GM21723 (cell line): ENCODE measurements at regions not wholly inside any gene's neighbourhood (a gene's known extent, or its start where the extent isn't known, plus 50 kb on each side); places are given as distances from the start of the nearest gene placed in this dataset.

Experiments
- ATAC-seq: cut with Tn5 transposase; IDR thresholded peaks from one replicate; pipeline ENCODE4 v1.9.1; 2021; ENCODE audit warnings: mild to moderate bottlenecking, moderate library complexity; ENCODE audit not compliant: unreplicated experiment

DNA sequence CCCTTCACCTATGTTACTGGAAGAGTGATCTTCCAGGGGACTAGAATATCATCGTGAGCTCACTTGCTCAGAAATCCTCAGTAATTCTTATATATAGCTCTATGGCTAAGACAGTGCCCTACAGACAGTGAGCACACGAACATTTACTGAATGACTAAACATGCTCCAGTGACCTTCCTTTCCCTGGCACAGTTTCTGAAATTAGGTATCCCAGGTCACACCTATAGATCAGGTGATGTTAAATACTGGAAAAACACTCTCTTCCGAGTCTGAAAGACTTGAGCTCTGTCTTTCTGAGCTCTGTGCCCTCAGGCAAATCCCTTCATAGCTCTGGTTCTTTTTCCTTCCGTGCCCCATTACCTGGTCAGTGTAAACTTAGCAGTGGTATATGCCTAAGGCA, 239.4 kb upstream of the LRIG1 start:
- no peak for ATAC-seq

DNA sequence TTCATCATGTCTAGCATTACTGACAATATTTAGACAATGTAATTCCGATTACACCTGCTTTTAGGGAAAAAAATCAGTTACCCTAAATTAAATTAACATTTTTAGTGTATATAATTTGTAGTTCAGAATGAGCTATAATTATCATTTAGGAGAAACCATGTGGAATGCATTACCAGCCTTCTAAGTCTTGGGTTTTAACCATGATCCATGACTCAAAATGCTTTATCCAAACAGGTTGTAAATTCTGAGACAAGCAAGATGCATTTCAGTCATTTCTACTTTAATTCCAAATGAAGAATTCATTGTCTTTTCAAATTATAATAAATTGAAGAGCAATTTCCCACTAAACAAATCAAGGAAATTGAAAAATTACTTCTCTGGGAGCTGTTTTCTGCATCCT, 243.7 kb upstream of the LRIG1 start:
- no peak for ATAC-seq

DNA sequence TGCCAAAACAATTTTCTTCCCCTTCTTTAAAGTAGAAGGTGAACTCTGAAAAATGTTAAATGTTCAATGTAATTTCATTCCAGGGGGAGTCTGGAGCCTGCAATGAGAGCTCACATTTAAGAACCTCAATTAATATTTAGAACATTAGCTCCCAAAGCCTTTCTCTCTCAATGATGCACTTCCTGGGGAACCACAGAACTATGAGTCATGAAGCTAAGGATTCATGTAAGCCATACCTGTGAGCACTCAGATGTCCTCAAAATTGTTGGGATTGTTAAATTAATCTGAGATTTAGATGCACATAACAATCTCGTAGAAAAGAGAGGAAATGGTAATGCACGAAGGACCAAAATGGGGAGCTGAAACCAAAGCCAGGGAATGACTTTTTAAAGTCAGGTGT, 244.2 kb upstream of the LRIG1 start:
- no peak for ATAC-seq

DNA sequence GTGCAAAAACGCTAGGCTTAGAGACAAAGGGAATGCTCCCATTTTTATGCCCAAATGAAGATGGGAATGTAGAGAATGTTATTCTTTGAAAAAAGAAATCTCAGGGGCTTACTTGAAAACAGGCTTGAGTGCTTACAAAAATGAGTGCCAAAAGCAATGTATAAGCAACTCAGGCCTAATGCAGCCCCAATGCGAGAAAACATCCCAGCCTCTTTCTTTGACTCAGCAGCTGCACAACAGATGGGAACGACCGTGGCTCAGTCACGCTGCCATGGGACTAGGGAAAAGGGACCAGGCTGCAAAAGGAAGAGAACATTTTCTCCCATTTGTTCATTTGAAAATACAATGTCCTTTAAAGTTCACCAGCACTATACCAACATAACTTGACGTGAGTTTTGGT, 246.4 kb upstream of the LRIG1 start:
- ATAC-seq: no peak

DNA sequence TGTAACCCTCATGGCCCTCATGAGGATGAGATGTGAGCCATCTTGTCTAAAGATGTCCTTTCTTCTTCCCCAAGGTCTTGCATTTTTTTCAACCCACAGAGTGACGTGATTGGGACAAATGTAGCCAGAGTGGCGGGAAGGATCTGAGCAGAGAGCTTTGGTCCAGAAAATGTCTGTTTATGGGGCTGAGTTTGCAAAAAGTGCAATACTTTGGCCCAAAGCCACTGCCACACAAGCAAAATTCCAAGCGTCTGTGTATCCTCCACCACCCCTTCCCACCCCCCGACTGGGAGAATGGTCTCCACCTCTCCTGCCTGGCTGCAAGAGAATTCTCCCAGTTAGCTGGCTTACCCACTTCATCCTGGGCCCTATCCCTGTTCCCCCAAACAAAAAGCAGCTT, 246.9 kb upstream of the LRIG1 start:
- no peak for ATAC-seq

DNA sequence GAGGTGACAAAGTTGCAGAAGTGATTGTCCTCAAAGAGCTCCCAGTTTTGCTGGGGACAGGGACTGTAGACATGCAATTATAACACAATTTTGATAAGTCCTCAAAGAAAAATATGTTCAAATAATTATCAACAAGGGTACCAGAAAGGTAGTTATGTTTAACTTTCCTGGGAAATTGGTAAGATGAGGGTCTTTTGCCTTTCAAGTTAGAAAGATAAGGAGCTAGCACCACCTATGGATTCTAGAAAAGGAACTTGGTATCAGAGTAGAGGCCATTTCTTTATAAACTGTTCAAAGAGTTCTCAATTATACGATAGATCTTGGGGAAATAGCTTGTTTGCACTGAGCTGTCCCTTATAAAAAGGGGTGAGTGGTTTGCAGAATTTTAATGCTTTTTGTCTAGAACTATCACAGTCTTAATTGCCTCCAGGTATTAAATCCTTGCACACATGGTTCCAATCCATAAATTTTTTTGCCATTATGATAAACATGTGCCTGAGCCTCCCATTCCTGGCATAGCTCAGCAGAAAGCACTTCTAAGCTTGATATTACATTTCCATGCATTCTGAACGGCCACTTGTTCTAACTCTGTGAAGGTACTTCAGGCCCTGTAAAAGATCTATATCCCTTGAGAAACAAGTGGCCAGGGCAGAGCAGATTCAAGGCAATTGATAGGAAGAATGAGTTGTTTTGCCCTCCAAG, 247.5 kb upstream of the LRIG1 start:
- ATAC-seq: no peak

DNA sequence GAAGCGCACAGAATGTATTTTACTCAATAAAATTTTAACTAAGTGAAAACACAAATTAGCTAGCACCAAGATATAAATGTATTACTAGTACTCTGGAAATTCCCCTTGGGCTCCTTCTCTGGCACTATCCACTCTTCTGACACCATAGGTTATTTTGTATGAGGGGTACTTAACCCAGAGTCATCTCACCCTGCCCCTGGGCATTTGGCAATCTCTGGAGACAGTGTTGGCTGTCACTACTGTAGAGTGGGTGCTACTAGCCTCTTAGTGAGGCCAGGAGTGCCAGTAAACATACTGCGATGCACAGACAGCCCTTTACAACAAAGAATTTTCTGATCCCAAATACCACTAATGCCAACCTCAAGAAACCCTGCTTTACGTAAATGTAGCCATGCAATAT, 246.3 kb upstream of the KBTBD8 start:
- ATAC-seq: no peak

DNA sequence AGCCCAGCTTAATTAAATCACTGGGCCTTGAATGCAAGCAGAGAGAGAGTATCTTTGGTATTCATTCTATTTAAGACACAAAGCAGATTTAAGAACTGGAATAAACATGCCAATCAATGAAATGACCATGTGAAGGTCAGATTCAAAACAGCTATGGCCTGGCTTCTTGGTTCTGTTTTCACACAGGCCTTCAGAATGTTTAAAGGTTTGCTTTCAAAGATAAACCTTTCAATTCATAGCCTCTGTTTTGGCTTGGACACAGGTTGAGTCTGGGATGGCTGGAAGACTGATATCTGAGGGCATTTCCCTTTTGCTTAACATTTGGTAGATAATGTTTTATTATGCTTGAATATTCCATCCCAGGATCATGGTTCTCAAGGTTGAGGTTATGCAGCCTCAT, 244.4 kb upstream of the KBTBD8 start:
- no peak for ATAC-seq

DNA sequence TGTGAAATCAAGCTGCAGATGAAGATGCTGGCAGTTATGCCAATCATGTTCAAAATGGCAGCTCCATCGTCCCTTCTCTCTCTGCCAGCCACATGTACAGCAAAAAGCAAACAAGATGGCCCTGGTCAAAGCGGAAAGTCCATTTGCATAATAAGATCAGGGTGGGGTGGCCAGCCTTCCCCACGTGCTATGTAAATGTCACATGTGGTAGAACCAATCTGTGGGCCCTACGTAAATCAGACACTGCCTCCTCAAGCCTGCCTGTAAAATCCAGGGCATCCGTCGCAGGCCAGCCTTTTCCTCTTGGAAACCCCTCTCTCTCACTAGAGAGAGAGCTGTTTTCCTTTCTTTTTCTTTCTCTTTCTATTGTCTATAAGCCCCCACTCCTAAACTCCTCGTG, 243.5 kb upstream of the KBTBD8 start:
- no peak for ATAC-seq

DNA sequence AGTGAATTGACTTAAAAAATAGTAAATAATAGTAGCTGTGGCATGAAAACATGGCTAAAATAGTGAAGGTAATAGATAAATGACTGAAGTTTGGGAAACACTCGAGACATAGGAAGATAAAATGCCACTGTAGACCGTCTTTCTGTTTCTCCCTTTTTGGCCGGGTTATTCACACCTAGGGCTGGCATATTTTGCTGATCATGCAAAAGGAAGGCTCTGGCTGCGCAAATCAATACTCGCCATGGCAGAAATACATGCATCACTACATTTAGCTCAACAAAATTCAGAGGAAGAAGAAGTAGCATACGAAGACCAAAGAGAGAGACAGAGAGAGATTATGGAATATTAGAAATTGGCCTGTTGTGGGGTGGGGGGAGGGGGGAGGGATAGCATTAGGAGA, 242.2 kb upstream of the KBTBD8 start:
- no peak for ATAC-seq

DNA sequence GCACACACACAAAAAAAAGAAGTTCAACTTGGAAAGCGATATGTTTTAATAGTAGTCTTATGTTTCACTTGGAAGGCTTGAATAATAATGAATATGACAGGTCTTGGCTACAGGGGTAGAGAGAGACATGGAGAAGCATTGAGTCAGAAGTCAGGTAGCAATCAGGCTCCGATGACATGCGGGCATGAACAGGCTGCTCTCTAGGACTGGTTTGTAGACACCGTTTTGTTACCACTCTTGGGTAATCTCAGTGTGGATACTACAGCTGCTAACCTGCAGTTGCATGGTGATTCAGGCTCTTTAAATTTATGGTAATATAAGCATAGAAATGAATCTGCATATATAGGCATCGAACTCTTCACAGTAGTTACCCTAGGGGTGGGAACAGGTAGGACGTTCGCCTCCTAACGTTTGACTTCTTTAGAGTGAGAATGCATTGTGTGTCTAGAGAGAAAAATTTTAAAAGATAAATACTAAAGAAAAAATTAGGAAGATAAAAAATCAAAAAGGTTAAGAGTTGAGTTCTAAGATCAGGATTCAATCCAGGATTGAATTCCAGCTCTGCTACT, 241.6 kb upstream of the KBTBD8 start:
- no peak for ATAC-seq

DNA sequence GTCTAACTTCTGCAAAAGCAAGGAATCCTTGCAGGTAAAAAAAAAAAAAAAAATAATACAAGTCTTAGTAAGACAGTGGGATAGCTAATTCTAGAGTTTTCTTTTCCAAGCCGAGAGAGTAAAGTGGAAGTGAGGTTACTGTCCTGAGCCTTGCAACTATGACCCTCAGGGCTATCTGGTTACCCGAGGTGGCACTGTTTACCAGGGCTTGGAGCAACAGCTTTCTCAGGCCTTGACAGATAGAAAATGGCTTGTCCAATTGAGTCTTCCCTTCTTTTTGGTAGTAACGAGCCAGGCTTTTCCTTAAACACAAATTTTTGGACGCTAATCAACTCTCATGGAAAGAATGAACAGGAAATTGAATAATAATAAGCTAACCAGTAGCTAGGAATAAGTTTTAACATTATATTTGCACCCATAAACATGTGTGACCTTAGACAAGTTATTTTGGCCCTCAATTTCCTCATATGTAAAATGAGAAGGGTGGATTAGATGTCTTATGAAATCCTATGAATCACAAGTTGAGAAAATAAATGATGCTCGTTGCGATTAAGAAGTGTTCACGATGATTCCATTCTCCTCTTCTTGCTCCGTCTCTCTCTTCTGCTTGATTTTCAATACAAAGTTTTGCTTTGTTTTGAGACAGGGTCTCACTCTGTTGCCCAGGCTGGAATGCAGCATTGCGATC, 236.9 kb upstream of the KBTBD8 start:
- no peak for ATAC-seq

DNA sequence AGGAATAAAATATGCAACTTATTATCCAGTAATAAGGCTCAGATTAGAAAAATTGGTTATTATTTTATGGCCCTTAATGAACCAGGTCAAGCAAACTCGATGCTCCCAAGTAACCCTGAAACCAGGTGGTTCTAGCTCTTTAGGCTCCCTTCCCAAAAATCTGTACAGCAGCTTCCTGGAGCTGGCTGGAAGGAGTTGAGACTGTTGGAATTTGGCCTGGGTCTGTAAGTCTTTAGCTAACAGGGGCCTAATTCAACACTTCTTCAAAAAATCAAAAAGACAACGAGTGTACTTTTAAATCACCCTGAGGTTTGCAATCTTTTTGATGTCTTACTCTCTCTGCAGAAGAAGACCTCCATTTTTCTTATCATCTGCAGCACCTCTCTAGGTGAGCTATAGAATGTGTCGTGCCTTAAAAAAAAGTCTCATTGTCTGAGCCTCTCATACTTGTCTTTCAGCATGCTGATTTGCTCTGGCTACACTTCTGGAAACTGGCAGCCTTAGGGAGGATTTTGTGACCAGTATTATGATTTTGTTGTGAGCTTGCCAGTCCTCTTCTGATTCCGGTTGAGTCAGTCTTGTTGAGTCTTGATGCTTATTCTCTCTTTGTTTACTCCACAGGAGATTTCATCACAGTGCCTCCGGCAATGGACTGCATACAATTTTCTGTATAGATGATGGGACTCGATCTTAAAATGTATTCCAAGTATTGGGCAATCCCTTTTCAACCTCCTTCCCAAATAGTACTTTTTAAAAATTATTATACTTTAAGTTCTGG, 235.0 kb upstream of the KBTBD8 start:
- no peak for ATAC-seq

DNA sequence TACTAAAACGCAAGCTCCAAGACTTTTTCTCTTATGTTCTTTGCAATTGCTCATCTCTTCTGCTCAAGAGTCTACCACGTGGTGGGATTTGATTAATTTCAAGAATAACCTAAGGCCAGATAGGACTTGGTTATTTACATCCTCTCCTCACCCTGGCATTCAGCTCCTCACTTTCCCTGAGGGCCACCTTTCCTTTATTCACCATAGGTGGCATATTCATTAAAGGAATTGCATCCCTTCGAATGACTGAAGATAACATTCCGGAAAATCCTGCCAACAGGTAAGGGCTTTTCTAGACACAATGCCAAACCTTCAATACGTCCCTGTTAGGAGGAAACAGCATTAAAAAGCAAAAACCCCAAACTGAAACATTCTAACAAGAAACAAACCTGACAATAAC, 220.0 kb upstream of the KBTBD8 start:
- no peak for ATAC-seq

DNA sequence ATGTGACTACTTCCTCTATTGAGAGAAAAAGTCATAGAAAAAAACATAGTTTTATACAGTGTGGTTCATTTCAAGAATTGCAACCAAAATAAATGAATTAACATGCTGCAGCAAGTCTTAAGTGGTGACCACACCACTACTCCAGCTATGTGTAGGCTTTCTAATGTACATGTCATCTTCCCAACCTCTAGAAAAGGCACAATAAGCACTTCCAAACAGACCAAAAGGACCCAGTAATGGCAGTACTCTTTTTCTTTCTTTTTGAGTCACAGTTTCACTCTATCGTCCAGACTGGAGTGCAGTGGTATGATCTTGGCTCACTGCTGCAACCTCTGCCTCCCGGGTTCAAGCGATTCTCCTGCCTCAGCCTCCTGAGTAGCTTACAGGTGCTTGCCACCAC, 219.3 kb upstream of the KBTBD8 start:
- no peak for ATAC-seq

DNA sequence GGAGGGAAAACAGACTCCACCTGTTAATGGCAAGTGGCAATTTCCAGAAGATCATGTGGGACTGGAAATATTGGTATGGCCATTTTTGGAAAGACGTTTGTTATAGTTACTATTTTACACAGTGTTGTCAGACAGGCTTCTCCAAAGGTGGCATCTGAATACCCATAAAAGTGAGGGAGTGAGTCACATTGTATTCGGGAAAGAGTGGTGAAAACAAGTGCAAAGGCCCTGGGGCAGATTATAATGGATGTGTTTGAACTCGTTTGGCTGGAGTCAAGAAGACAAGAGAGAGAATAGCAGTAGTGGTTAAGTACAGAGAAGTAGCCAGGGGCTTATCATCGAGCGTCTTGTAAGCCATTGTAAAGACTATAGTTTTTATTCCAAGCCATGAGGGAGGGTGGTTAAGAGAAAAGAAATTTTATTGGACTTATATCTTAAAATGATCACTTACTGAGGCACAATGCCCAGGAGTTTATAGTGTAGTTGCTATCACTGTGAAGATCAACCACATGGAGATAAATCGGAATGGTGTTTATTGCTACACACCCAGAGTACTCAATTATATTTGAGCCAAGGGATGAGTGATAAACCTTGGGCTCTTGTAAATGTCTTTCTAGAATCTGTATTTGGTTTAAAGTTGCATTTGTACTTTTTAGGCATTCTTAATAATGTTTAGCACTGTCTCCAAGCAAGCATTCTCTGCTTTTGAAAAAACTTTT, 212.8 kb upstream of the KBTBD8 start:
- no peak for ATAC-seq

DNA sequence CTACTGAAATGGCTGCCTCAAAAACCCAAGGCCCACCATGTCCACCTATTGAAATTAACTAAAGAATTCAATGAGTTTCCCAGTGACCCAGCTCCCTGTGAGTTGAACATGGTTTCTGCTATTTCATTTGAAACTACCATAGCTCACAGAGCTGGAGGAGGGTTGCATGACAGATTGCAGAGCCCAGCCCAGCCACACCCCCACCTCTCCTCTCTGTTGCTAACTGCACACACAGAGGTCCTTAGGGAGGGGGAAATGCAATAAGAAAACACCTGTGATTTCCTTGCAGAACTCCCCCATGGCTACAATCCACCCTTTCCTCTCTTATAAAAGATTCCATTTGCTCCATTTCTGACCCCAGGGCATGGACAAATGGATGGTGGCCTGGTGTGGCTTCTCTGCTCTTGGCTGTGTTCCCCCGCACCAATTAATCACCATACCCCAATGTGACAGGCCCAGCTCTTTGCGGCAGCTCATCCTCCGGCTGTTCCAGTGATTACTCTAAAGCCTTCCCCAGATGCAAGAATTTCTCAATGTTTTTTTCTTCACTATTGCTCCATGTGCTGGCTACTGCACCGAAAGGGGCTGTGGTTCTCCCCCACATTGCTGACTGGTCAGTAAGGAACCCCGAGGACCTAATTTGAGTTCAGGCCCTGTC, 208.4 kb upstream of the KBTBD8 start:
- no peak for ATAC-seq

DNA sequence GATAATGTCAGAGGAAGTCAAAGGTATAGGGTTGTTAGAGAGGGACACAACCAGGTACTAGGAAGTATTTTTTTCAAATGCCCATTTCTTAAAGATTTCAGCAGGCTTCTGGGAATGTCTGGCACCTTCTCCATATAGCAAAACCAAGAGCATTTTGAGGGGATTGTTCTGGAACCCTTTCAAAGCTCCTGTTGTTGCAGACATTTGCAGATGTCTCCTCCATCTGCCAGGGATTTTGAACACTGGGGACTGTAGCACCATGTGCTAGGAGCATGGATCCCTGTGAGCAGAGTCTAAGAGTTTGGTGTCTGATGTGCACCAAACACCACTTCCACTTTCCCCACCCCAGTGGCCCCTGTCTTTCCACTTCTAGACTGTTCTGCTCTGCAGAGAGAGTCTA, 206.0 kb upstream of the KBTBD8 start:
- no peak for ATAC-seq

DNA sequence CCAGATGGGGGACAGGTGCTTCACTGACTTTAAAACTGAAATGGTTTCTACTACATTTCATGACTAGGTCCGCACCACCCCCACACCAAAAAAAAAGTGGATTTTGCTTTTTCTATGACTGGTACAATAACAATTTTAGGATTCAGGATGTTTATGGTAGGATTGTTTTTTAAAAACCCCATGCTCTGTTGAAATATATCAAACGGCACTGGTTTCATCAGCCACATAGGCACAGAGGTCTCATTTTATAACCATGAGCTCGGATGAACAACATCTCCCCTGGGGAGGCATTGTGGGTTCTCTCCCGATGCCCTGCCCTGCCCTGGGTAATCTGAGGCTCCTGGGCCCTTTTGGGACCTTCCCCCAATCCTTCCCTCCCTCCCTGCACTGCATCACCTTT, 202.7 kb upstream of the KBTBD8 start:
- no peak for ATAC-seq

DNA sequence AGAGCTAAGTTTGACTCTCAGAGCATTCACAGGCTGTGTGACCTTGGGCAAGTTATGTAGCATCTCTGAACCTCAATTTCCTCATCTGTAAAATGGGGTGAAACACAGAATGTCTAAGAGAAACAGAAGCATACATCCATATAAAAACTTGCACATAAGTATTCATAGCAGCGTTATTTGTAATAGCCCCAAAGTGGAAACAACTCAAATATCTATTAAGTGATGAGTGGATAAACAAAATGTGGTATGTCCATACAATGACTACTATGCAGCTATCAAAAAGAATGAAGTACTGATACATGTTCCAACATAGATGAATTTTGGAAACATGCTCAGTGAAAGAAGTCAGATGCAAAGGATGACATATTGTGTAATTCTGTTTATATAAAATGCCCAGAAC, 201.8 kb upstream of the KBTBD8 start:
- ATAC-seq: no peak
